Fibroblast of lung (primary cell): ENCODE measurements at regions not wholly inside any gene's neighbourhood (a gene's known extent, or its start where the extent isn't known, plus 50 kb on each side); places are given as distances from the start of the nearest gene placed in this dataset.

ENCODE experiments used
- DNase-seq, 2 donors: peaks; one replicate each; pipeline versions ENCODE4 v3.0.0 to v3.0.0-alpha.2; 2010; ENCODE audit warnings: low read depth in 2 of 2
- H2AFZ ChIP-seq: 2 replicates; pipeline ENCODE4 v1.5.1; 2012; ENCODE audit warnings: low read length, control low read depth, inconsistent platforms
- H3K27ac ChIP-seq: 2 replicates; pipeline ENCODE4 v1.5.1; 2011; ENCODE audit warnings: low read length, control low read depth; ENCODE audit not compliant: insufficient read depth
- H3K27me3 ChIP-seq: 2 replicates; pipeline ENCODE4 v1.5.1; 2011; ENCODE audit warnings: mild to moderate bottlenecking, low read length; ENCODE audit not compliant: control insufficient read depth, insufficient read depth
- H3K36me3 ChIP-seq: 2 replicates; pipeline ENCODE4 v1.5.1; 2011; ENCODE audit warnings: low read length; ENCODE audit not compliant: control insufficient read depth, insufficient read depth
- H3K4me1 ChIP-seq: 2 replicates; pipeline ENCODE4 v1.5.1; 2011; ENCODE audit warnings: low read length; ENCODE audit not compliant: control insufficient read depth, insufficient read depth; ENCODE audit errors: extremely low read depth
- H3K4me2 ChIP-seq: 2 replicates; pipeline ENCODE4 v1.5.1; 2011; ENCODE audit warnings: low read length, control low read depth; ENCODE audit not compliant: insufficient read depth; ENCODE audit errors: extremely low read depth
- H3K4me3 ChIP-seq, 4 experiments: fragments of 200-600 bp in 1 of 4; sonication (generic) in 1 of 4; replicated peaks in 1 of 4; 2 replicates each; pipeline ENCODE4 v1.5.1; 2011 to 2016; ENCODE audit warnings: low read length in 4 of 4, low read depth in 3 of 4, mild to moderate bottlenecking in 3 of 4, control low read depth in 2 of 4, inconsistent platforms in 1 of 4, mixed read lengths in 1 of 4; ENCODE audit not compliant: insufficient read depth in 1 of 4; ENCODE audit errors: control extremely low read depth in 1 of 4
- H3K79me2 ChIP-seq: 2 replicates; pipeline ENCODE4 v1.5.1; 2012; ENCODE audit warnings: mild to moderate bottlenecking, low read length, inconsistent platforms; ENCODE audit not compliant: control insufficient read depth, insufficient read depth
- H3K9ac ChIP-seq: 2 replicates; pipeline ENCODE4 v1.5.1; 2011; ENCODE audit warnings: mild to moderate bottlenecking, low read length, control low read depth; ENCODE audit not compliant: insufficient read depth
- H3K9me3 ChIP-seq: 2 replicates; pipeline ENCODE4 v1.5.1; 2012; ENCODE audit warnings: low read depth, low read length; ENCODE audit not compliant: control insufficient read depth, insufficient read depth
- H4K20me1 ChIP-seq: 2 replicates; pipeline ENCODE4 v1.5.1; 2011; ENCODE audit warnings: low read length; ENCODE audit not compliant: control insufficient read depth, insufficient read depth; ENCODE audit errors: extremely low read depth
- CTCF ChIP-seq, 2 donors: IDR thresholded peaks in 1 of 2; conservative IDR thresholded peaks in 1 of 2; 1 replicate in 1 of 2; 2 replicates in 1 of 2; pipeline ENCODE4 v1.5.1; 2011 to 2012; ENCODE audit warnings: low read length in 2 of 2, control low read depth in 1 of 2, inconsistent platforms in 1 of 2, low read depth in 1 of 2, mild to moderate bottlenecking in 1 of 2
- EZH2 ChIP-seq: IDR thresholded peaks from 2 replicates; pipeline ENCODE4 v1.5.1; 2012; ENCODE audit warnings: low read length, control low read depth, mild to moderate bottlenecking; ENCODE audit errors: missing control alignments

GRCh38 chr13:80688593-80688992, 347.7 kb upstream of the SPRY2 start:
- H3K36me3 ChIP-seq: no peaks in the 10 kb centered on the region
- H4K20me1 ChIP-seq: no peaks in the 10 kb centered on the region
- no peaks in the 10 kb centered on the region for H3K79me2 ChIP-seq
- H3K4me3 ChIP-seq: no peak overlapping the region
- DNase-seq: no peak
- H2AFZ ChIP-seq: no peak overlapping the region
- H3K27me3 ChIP-seq: no peaks in the 10 kb centered on the region
- no peaks in the 10 kb centered on the region for H3K9me3 ChIP-seq
- no peak overlapping the region for H3K4me2 ChIP-seq
- TF ChIP-seq EZH2: no peak
- TF ChIP-seq CTCF (conservative IDR thresholded peaks at IDR 0.05 in 1 of 2, IDR thresholded peaks at IDR 0.05 in 1 of 2; ENCODE audit: low read depth in 1 of 2, low read length in 2 of 2): no peak
- H3K9ac ChIP-seq: no peak overlapping the region
- no peak overlapping the region for H3K27ac ChIP-seq
- no peaks in the 10 kb centered on the region for H3K4me1 ChIP-seq

DNA sequence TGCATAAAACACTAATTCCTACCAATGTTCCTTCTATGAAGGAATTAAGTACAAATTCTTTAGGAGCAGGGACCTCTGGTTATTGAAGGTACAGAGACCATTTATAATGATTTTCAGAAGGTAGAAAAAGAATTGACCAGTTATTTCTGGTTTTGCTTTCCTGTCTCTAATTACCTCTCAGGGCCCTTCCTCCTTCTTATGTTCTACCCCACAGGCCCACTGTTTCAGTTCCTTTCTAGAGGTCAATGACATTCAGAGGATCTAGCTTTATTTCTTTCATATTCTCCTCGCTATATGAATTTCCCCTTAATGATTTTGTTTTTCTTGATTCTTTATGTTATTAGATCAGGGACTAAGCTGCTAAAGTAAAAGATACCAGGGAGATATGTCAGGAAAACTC, 345.0 kb upstream of the SPRY2 start:
- no peaks in the 10 kb centered on the region for H3K79me2 ChIP-seq
- no peak for DNase-seq
- no peaks in the 10 kb centered on the region for H4K20me1 ChIP-seq
- H2AFZ ChIP-seq: no peak overlapping the region
- no peak overlapping the region for H3K27ac ChIP-seq
- H3K4me1 ChIP-seq: no peaks in the 10 kb centered on the region
- no peaks in the 10 kb centered on the region for H3K27me3 ChIP-seq
- no peak overlapping the region for H3K4me3 ChIP-seq
- H3K9me3 ChIP-seq: no peaks in the 10 kb centered on the region
- H3K4me2 ChIP-seq: no peak overlapping the region
- no peaks in the 10 kb centered on the region for H3K36me3 ChIP-seq
- TF ChIP-seq EZH2 (no peak), CTCF (conservative IDR thresholded peaks at IDR 0.05 in 1 of 2, IDR thresholded peaks at IDR 0.05 in 1 of 2; ENCODE audit: low read depth in 1 of 2, low read length in 2 of 2) (no peak)
- no peak overlapping the region for H3K9ac ChIP-seq

DNA sequence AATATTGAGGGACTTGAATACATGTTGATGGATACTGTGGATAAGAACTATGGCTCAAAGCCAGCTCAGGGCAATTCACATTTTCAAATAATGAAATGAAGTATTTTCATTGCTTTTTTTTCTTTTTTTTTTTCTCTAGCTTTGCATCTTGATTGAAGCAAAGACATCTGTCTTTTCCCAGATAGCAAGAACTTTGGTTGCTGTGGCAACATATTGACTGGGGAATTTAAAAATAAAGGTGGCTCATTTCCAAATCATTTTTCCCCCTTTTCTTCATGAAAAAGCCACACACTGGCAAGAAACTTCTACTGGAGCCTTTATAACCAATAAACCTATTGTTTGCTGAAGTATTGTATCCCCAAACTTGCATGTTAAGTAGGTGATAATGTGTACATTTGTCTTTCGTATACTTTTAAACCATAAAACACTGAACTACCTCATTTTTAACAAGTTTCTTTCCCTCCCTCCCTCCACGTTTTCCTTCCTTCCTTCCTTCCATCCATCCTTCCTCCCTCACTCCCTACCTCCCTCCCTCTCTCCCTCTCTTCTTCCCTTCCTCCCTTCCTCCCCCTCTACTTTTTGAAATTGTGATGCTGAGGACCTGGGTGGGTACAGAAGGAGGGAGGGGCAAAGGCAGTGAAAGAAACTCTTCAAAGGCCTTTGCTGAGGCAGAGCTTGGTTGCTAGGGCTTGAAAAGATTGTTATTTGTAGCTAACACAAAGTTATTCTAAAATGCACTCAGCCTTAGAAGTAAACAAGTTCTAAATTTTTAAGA, 343.5 kb upstream of the SPRY2 start:
- no peaks in the 10 kb centered on the region for H3K27me3 ChIP-seq
- TF ChIP-seq EZH2: no peak
- no peak for TF ChIP-seq CTCF (conservative IDR thresholded peaks at IDR 0.05 in 1 of 2, IDR thresholded peaks at IDR 0.05 in 1 of 2; ENCODE audit: low read depth in 1 of 2, low read length in 2 of 2)
- H2AFZ ChIP-seq: no peak overlapping the region
- no peak overlapping the region for H3K4me2 ChIP-seq
- H3K9me3 ChIP-seq: no peaks in the 10 kb centered on the region
- H4K20me1 ChIP-seq: no peaks in the 10 kb centered on the region
- H3K79me2 ChIP-seq: no peaks in the 10 kb centered on the region
- no peak for DNase-seq
- no peaks in the 10 kb centered on the region for H3K4me1 ChIP-seq
- H3K4me3 ChIP-seq: no peak overlapping the region
- no peak overlapping the region for H3K27ac ChIP-seq
- no peaks in the 10 kb centered on the region for H3K36me3 ChIP-seq
- no peak overlapping the region for H3K9ac ChIP-seq
